HEK293 (cell line): ENCODE measurements at regions not wholly inside any gene's neighbourhood (a gene's known extent, or its start where the extent isn't known, plus 50 kb on each side); places are given as distances from the start of the nearest gene placed in this dataset.

ENCODE experiments used
- FEZF1 ChIP-seq: fragments of 450-650 bp; formaldehyde crosslinking; IDR thresholded peaks from 2 replicates; pipeline ENCODE4 v1.5.1; 2016; ENCODE audit warnings: missing biosample characterization, missing genetic modification characterization
- HOXD13 ChIP-seq: sonication (generic); formaldehyde crosslinking; IDR thresholded peaks from 2 replicates; pipeline ENCODE4 v1.8.0; 2022; ENCODE audit warnings: missing genetic modification reagents, borderline replicate concordance
- IKZF3 ChIP-seq: fragments of 450-650 bp; IDR thresholded peaks from 2 replicates; pipeline ENCODE4 v1.5.0; 2018; ENCODE audit warnings: missing biosample characterization, mild to moderate bottlenecking, missing genetic modification characterization, moderate library complexity
- KLF10 ChIP-seq: fragments of 450-650 bp; IDR thresholded peaks from 2 replicates; pipeline ENCODE4 v1.5.1; 2018; ENCODE audit warnings: missing biosample characterization, mild to moderate bottlenecking, missing genetic modification characterization
- MZF1 ChIP-seq: fragments of 450-650 bp; formaldehyde crosslinking; IDR thresholded peaks from 2 replicates; pipeline ENCODE4 v1.5.1; 2017; ENCODE audit warnings: missing biosample characterization, missing genetic modification characterization, borderline replicate concordance
- OVOL3 ChIP-seq: fragments of 450-650 bp; formaldehyde crosslinking; IDR thresholded peaks from 2 replicates; pipeline ENCODE4 v1.5.1; 2016; ENCODE audit warnings: missing biosample characterization, missing genetic modification characterization
- TCF7L2 ChIP-seq: IDR thresholded peaks from 2 replicates; pipeline ENCODE4 v1.6.1; 2011; ENCODE audit warnings: low read depth, mild to moderate bottlenecking, inconsistent platforms, low read length, moderate library complexity, borderline replicate concordance
- WT1 ChIP-seq: fragments of 450-650 bp; formaldehyde crosslinking; IDR thresholded peaks from 2 replicates; pipeline ENCODE4 v1.5.1; 2016; ENCODE audit warnings: missing biosample characterization, missing genetic modification characterization
- ZBTB17 ChIP-seq: fragments of 450-650 bp; formaldehyde crosslinking; IDR thresholded peaks from 2 replicates; pipeline ENCODE4 v1.5.1; 2016; ENCODE audit warnings: missing biosample characterization, missing genetic modification characterization
- ZEB2 ChIP-seq: fragments of 450-650 bp; formaldehyde crosslinking; IDR thresholded peaks from 2 replicates; pipeline ENCODE4 v1.5.1; 2016; ENCODE audit warnings: missing biosample characterization, missing genetic modification characterization
- ZNF292 ChIP-seq: fragments of 450-650 bp; formaldehyde crosslinking; IDR thresholded peaks from 2 replicates; pipeline ENCODE4 v1.5.1; 2016; ENCODE audit warnings: low read depth, missing biosample characterization, missing genetic modification characterization, borderline replicate concordance
- ZNF600 ChIP-seq: fragments of 450-650 bp; formaldehyde crosslinking; IDR thresholded peaks from 2 replicates; pipeline ENCODE4 v1.5.1; 2016; ENCODE audit warnings: missing biosample characterization, missing genetic modification characterization
- ZNF677 ChIP-seq: fragments of 450-650 bp; IDR thresholded peaks from 2 replicates; pipeline ENCODE4 v1.5.0; 2018; ENCODE audit warnings: missing biosample characterization, mild to moderate bottlenecking, missing genetic modification characterization, moderate library complexity
- ZXDB ChIP-seq: fragments of 450-650 bp; formaldehyde crosslinking; IDR thresholded peaks from 2 replicates; pipeline ENCODE4 v1.5.1; 2016; ENCODE audit warnings: missing biosample characterization, missing genetic modification characterization
- TF ChIP-seq, protein P1 (sequence below): fragments of 450-650 bp; formaldehyde crosslinking; IDR thresholded peaks from 2 replicates; pipeline ENCODE4 v1.5.1; 2016; ENCODE audit warnings: missing biosample characterization, missing genetic modification characterization
- TF ChIP-seq, protein P2 (sequence below): fragments of 450-650 bp; formaldehyde crosslinking; IDR thresholded peaks from 2 replicates; pipeline ENCODE4 v1.5.1; 2016; ENCODE audit warnings: missing biosample characterization, missing genetic modification characterization
- TF ChIP-seq, protein P3 (sequence below): fragments of 450-650 bp; formaldehyde crosslinking; IDR thresholded peaks from 2 replicates; pipeline ENCODE4 v1.5.1; 2017; ENCODE audit warnings: missing biosample characterization, missing genetic modification characterization
- TF ChIP-seq, protein P4 (sequence below): fragments of 450-650 bp; IDR thresholded peaks from 2 replicates; pipeline ENCODE4 v1.5.1; 2018; ENCODE audit warnings: missing biosample characterization, missing genetic modification characterization
- TF ChIP-seq, protein P5 (sequence below): fragments of 450-650 bp; formaldehyde crosslinking; IDR thresholded peaks from 2 replicates; pipeline ENCODE4 v1.5.1; 2016; ENCODE audit warnings: missing biosample characterization, missing genetic modification characterization
- TF ChIP-seq, protein P6 (sequence below): fragments of 450-650 bp; IDR thresholded peaks from 2 replicates; pipeline ENCODE4 v1.5.1; 2018; ENCODE audit warnings: missing biosample characterization, mild to moderate bottlenecking, missing genetic modification characterization
- TF ChIP-seq, protein P7 (sequence below): fragments of 450-650 bp; formaldehyde crosslinking; IDR thresholded peaks from 2 replicates; pipeline ENCODE4 v1.5.1; 2016; ENCODE audit warnings: missing biosample characterization, missing genetic modification characterization

DNA sequence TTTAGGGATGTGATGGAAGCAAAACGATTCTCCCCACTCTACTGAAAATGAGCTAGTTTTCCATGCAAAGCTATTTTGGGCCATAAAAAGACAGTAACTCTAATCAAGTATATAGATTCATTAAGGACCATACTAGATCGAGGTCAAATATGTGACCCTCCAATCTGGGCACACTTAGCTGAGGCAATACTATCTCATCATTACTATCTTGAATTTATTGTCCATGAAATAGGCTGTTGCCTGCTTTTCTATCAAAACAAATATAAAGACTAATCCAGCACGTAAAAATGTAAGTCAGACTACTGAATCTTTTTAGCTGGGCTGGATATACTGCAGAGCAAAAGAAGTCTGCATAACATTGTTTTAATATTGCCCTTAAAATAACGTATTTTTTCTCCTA lies 943.1 kb downstream of the NR2F1-AS1 start (continued):
- TF ChIP-seq, protein P1, sequence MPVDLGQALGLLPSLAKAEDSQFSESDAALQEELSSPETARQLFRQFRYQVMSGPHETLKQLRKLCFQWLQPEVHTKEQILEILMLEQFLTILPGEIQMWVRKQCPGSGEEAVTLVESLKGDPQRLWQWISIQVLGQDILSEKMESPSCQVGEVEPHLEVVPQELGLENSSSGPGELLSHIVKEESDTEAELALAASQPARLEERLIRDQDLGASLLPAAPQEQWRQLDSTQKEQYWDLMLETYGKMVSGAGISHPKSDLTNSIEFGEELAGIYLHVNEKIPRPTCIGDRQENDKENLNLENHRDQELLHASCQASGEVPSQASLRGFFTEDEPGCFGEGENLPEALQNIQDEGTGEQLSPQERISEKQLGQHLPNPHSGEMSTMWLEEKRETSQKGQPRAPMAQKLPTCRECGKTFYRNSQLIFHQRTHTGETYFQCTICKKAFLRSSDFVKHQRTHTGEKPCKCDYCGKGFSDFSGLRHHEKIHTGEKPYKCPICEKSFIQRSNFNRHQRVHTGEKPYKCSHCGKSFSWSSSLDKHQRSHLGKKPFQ (tag by site-specific recombination), result 0 out of 2 replicates have a peak, but pooled peaks have one; percentile 18
- TF ChIP-seq ZNF677 (tag by site-specific recombination), result no peak
- TF ChIP-seq ZEB2 (tag by site-specific recombination), result peak; percentile 76; the same call in 1 of the 2 replicates
- peak; percentile 53; the same call in 1 of the 2 replicates for TF ChIP-seq WT1
- TF ChIP-seq, protein P2, sequence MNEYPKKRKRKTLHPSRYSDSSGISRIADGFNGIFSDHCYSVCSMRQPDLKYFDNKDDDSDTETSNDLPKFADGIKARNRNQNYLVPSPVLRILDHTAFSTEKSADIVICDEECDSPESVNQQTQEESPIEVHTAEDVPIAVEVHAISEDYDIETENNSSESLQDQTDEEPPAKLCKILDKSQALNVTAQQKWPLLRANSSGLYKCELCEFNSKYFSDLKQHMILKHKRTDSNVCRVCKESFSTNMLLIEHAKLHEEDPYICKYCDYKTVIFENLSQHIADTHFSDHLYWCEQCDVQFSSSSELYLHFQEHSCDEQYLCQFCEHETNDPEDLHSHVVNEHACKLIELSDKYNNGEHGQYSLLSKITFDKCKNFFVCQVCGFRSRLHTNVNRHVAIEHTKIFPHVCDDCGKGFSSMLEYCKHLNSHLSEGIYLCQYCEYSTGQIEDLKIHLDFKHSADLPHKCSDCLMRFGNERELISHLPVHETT (tag by site-specific recombination), result no peak
- TF ChIP-seq ZNF600 (tag by site-specific recombination), result 0 out of 2 replicates have a peak, but pooled peaks have one; percentile 23
- TF ChIP-seq IKZF3 (tag by site-specific recombination), result peak; percentile 95
- TF ChIP-seq, protein P3, sequence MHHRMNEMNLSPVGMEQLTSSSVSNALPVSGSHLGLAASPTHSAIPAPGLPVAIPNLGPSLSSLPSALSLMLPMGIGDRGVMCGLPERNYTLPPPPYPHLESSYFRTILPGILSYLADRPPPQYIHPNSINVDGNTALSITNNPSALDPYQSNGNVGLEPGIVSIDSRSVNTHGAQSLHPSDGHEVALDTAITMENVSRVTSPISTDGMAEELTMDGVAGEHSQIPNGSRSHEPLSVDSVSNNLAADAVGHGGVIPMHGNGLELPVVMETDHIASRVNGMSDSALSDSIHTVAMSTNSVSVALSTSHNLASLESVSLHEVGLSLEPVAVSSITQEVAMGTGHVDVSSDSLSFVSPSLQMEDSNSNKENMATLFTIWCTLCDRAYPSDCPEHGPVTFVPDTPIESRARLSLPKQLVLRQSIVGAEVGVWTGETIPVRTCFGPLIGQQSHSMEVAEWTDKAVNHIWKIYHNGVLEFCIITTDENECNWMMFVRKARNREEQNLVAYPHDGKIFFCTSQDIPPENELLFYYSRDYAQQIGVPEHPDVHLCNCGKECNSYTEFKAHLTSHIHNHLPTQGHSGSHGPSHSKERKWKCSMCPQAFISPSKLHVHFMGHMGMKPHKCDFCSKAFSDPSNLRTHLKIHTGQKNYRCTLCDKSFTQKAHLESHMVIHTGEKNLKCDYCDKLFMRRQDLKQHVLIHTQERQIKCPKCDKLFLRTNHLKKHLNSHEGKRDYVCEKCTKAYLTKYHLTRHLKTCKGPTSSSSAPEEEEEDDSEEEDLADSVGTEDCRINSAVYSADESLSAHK, result 0 out of 2 replicates have a peak, but pooled peaks have one; percentile 38
- 0 out of 2 replicates have a peak, but pooled peaks have one; percentile 23 for TF ChIP-seq ZBTB17 (tag by site-specific recombination)
- peak; percentile 63; the same call in 1 of the 2 replicates for TF ChIP-seq HOXD13
- 0 out of 2 replicates have a peak, but pooled peaks have one; percentile 14 for TF ChIP-seq OVOL3
- TF ChIP-seq, protein P4, sequence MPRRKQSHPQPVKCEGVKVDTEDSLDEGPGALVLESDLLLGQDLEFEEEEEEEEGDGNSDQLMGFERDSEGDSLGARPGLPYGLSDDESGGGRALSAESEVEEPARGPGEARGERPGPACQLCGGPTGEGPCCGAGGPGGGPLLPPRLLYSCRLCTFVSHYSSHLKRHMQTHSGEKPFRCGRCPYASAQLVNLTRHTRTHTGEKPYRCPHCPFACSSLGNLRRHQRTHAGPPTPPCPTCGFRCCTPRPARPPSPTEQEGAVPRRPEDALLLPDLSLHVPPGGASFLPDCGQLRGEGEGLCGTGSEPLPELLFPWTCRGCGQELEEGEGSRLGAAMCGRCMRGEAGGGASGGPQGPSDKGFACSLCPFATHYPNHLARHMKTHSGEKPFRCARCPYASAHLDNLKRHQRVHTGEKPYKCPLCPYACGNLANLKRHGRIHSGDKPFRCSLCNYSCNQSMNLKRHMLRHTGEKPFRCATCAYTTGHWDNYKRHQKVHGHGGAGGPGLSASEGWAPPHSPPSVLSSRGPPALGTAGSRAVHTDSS (tag by site-specific recombination), result peak; percentile 15; the same call in 1 of the 2 replicates
- TF ChIP-seq, protein P5, sequence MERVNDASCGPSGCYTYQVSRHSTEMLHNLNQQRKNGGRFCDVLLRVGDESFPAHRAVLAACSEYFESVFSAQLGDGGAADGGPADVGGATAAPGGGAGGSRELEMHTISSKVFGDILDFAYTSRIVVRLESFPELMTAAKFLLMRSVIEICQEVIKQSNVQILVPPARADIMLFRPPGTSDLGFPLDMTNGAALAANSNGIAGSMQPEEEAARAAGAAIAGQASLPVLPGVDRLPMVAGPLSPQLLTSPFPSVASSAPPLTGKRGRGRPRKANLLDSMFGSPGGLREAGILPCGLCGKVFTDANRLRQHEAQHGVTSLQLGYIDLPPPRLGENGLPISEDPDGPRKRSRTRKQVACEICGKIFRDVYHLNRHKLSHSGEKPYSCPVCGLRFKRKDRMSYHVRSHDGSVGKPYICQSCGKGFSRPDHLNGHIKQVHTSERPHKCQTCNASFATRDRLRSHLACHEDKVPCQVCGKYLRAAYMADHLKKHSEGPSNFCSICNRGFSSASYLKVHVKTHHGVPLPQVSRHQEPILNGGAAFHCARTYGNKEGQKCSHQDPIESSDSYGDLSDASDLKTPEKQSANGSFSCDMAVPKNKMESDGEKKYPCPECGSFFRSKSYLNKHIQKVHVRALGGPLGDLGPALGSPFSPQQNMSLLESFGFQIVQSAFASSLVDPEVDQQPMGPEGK (tag by site-specific recombination), result no peak
- TF ChIP-seq KLF10 (tag by site-specific recombination), result no peak
- TF ChIP-seq FEZF1, result peak; percentile 86
- TF ChIP-seq ZXDB (tag by site-specific recombination), result peak; percentile 40; the same call in 1 of the 2 replicates
- TF ChIP-seq ZNF292, result no peak
- TF ChIP-seq MZF1 (tag by site-specific recombination), result peak; percentile 26; the same call in 1 of the 2 replicates
- TF ChIP-seq, protein P6, sequence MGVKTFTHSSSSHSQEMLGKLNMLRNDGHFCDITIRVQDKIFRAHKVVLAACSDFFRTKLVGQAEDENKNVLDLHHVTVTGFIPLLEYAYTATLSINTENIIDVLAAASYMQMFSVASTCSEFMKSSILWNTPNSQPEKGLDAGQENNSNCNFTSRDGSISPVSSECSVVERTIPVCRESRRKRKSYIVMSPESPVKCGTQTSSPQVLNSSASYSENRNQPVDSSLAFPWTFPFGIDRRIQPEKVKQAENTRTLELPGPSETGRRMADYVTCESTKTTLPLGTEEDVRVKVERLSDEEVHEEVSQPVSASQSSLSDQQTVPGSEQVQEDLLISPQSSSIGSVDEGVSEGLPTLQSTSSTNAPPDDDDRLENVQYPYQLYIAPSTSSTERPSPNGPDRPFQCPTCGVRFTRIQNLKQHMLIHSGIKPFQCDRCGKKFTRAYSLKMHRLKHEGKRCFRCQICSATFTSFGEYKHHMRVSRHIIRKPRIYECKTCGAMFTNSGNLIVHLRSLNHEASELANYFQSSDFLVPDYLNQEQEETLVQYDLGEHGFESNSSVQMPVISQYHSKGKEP, result 0 out of 2 replicates have a peak, but pooled peaks have one; percentile 35
- 0 out of 2 replicates have a peak, but pooled peaks have one; percentile 33 for TF ChIP-seq TCF7L2
- TF ChIP-seq, protein P7, sequence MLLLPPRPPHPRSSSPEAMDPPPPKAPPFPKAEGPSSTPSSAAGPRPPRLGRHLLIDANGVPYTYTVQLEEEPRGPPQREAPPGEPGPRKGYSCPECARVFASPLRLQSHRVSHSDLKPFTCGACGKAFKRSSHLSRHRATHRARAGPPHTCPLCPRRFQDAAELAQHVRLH, result peak; percentile 67
- TF ChIP-seq, all 188 proteins: peak for 23
